Naive thymus-derived CD4-positive, alpha-beta T cell (primary cell): ENCODE measurements at regions not wholly inside any gene's neighbourhood (a gene's known extent, or its start where the extent isn't known, plus 50 kb on each side); places are given as distances from the start of the nearest gene placed in this dataset.
"Not testable (repeated sequence)": the region's sequence is repeated elsewhere in the genome, so short reads cannot be mapped to it uniquely, and the experiment has no call there.

ENCODE experiments used
- ATAC-seq: fragments of 150-1000 bp; cut with Tn5 transposase; 2 replicates; pipeline ENCODE4 v1.10.0; 2021; ENCODE audit warnings: mild to moderate bottlenecking, moderate library complexity
- CTCF ChIA-PET: fragments of 350-600 bp; sonication (Branson Sonifier 250); formaldehyde crosslinking; loops from one replicate; lab custom pipeline; 2021; ENCODE audit warnings: antibody characterized with exemption; lab: Charles Lee
- POLR2A ChIA-PET: fragments of 350-600 bp; sonication (Branson Sonifier 250); formaldehyde crosslinking; loops from one replicate; lab custom pipeline; 2021; ENCODE audit warnings: antibody characterized with exemption, inconsistent platforms; lab: Charles Lee
- DNase-seq, 9 donors: peaks; one replicate each; pipeline versions ENCODE4 v3.0.0 to v3.0.0-alpha.2; 2020 to 2022; ENCODE audit warnings: mixed read lengths in 1 of 9
- H3K27ac ChIP-seq: one replicate; pipeline ENCODE4 v1.7.0; 2013; ENCODE audit warnings: mild to moderate bottlenecking, low read depth, low read length, moderate library complexity
- H3K27me3 ChIP-seq, 2 donors: one replicate each; pipeline ENCODE4 v1.7.0; 2013; ENCODE audit warnings: low read length in 2 of 2, mild to moderate bottlenecking in 2 of 2, moderate library complexity in 2 of 2; ENCODE audit not compliant: control insufficient read depth in 2 of 2, insufficient read depth in 2 of 2
- H3K36me3 ChIP-seq, 3 experiments: 1 replicate in 2 of 3; 2 replicates in 1 of 3; pipeline ENCODE4 v1.7.0; 2013; ENCODE audit warnings: low read length in 3 of 3, mild to moderate bottlenecking in 3 of 3, moderate library complexity in 1 of 3; ENCODE audit not compliant: insufficient read depth in 3 of 3, control insufficient read depth in 2 of 3
- H3K4me1 ChIP-seq, 2 donors: one replicate each; pipeline ENCODE4 v1.7.0; 2013; ENCODE audit warnings: low read length in 2 of 2, mild to moderate bottlenecking in 2 of 2, moderate library complexity in 1 of 2; ENCODE audit not compliant: control insufficient read depth in 2 of 2, insufficient read depth in 2 of 2
- H3K4me3 ChIP-seq: 2 replicates; pipeline ENCODE4 v1.7.0; 2013; ENCODE audit warnings: mild to moderate bottlenecking, low read length
- H3K9me3 ChIP-seq, 3 experiments: 1 replicate in 2 of 3; 2 replicates in 1 of 3; pipeline ENCODE4 v1.7.0; 2013; ENCODE audit warnings: low read length in 3 of 3; ENCODE audit not compliant: control insufficient read depth in 2 of 3
- H3K27ac Mint-ChIP-seq, 9 donors: one replicate each; pipeline ENCODE4 v1.8.0; 2020 to 2022; ENCODE audit warnings: mixed read lengths in 9 of 9, mild to moderate bottlenecking in 8 of 9, moderate library complexity in 5 of 9, inconsistent platforms in 2 of 9
- H3K27me3 Mint-ChIP-seq, 5 donors: one replicate each; pipeline ENCODE4 v1.8.0; 2021 to 2022; ENCODE audit warnings: mixed read lengths in 5 of 5, mild to moderate bottlenecking in 1 of 5
- H3K36me3 Mint-ChIP-seq, 5 donors: one replicate each; pipeline ENCODE4 v1.8.0; 2020 to 2022; ENCODE audit warnings: mixed read lengths in 5 of 5, mild to moderate bottlenecking in 3 of 5, inconsistent platforms in 1 of 5
- H3K4me1 Mint-ChIP-seq, 7 donors: one replicate each; pipeline ENCODE4 v1.8.0; 2020 to 2022; ENCODE audit warnings: mixed read lengths in 7 of 7, mild to moderate bottlenecking in 3 of 7, inconsistent platforms in 1 of 7
- H3K4me3 Mint-ChIP-seq, 10 donors: one replicate each; pipeline ENCODE4 v1.8.0; 2020 to 2022; ENCODE audit warnings: mild to moderate bottlenecking in 10 of 10, mixed read lengths in 10 of 10, moderate library complexity in 6 of 10, inconsistent platforms in 2 of 10
- H3K9me3 Mint-ChIP-seq, 11 donors: one replicate each; pipeline ENCODE4 v1.8.0; 2020 to 2022; ENCODE audit warnings: mixed read lengths in 11 of 11, mild to moderate bottlenecking in 4 of 11, inconsistent platforms in 1 of 11, moderate library complexity in 1 of 11
- intact Hi-C, 2 donors: fragments of 100-400 bp; cut with micrococcal nuclease; formaldehyde crosslinking; loops; one replicate each; pipeline ENCODE4 v1.15.1; 2023

GRCh38 chr1:187936667-187937066 lies 1107.9 kb downstream of the PLA2G4A start:
- no peaks in the 10 kb centered on the region for H3K36me3 Mint-ChIP-seq
- ATAC-seq, result no peak
- no peaks in the 10 kb centered on the region for H3K4me1 ChIP-seq

GRCh38 chr1:187938092-187938491 lies 1109.3 kb downstream of the PLA2G4A start:
- Mint-ChIP-seq H3K27ac (no peak overlapping the region), H3K36me3 (no peaks in the 10 kb centered on the region), H3K9me3 (peaks cover 0 to 19% (median 3%) of the 10 kb centered on the region in 11 donors), H3K4me3 (no peak overlapping the region), H3K4me1 (no peaks in the 10 kb centered on the region), H3K27me3 (no peaks in the 10 kb centered on the region)
- DNase-seq, result no peak
- ChIA-PET CTCF (interaction anchor here (0.6 kb wide), 1 partner anchor 27 kb away, joined by 3 read pairs; no protein-coding TSS in a partner anchor), POLR2A (no interaction called here)
- Histone ChIP-seq H3K27ac (no peak overlapping the region), H3K4me3 (no peak overlapping the region), H3K9me3 (no peaks in the 10 kb centered on the region), H3K27me3 (no peaks in the 10 kb centered on the region), H3K4me1 (no peaks in the 10 kb centered on the region), H3K36me3 (no peaks in the 10 kb centered on the region)
- ATAC-seq, result no peak
- intact Hi-C loops, result no loop called here

More at GRCh38 chr1:187936667-187937066, 1107.9 kb downstream of the PLA2G4A start:
- intact Hi-C loops, result no loop called here
- ChIA-PET CTCF (no interaction called here), POLR2A (no interaction called here)
- Mint-ChIP-seq H3K4me3 (no peak overlapping the region), H3K27me3 (no peaks in the 10 kb centered on the region), H3K4me1 (no peaks in the 10 kb centered on the region), H3K27ac (no peak overlapping the region), H3K9me3 (peaks cover 0 to 14% (median 3%) of the 10 kb centered on the region in 11 donors)
- DNase-seq, result no peak
- Histone ChIP-seq H3K27ac (no peak overlapping the region), H3K4me3 (no peak overlapping the region), H3K27me3 (no peaks in the 10 kb centered on the region), H3K9me3 (no peaks in the 10 kb centered on the region), H3K36me3 (no peaks in the 10 kb centered on the region)

DNA sequence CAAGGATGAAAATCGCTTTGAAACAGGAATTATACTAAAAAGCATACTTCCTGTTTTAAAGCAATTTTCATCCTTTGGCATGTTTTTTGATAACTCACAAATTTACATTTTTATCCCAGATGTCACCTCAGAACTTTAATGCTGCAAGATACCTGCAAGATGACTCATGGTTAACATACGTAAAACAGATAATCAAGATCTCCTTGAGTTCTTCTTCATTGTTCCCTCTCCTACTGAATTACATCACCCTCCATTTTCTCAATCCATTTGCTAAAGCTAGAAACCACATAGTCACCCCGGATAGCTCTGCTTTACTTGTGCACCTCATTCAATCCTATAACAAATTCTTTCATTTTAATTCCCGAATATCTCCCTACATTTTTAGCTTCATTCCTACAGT lies 1114.2 kb downstream of the PLA2G4A start:
- ChIA-PET CTCF (interaction anchor here (0.6 kb wide), 1 partner anchor 743 kb away, joined by 5 read pairs; no protein-coding TSS in a partner anchor), POLR2A (no interaction called here)
- Mint-ChIP-seq H3K27ac (no peak overlapping the region), H3K4me3 (no peak overlapping the region), H3K9me3 (peaks cover 2 to 32% (median 10%) of the 10 kb centered on the region in 11 donors), H3K27me3 (no peaks in the 10 kb centered on the region), H3K4me1 (no peaks in the 10 kb centered on the region), H3K36me3 (peaks cover 0 to 6% (median 0%) of the 10 kb centered on the region in 5 donors)
- DNase-seq (no peak), ATAC-seq (no peak)
- Histone ChIP-seq H3K36me3 (no peaks in the 10 kb centered on the region), H3K4me3 (no peak overlapping the region), H3K9me3 (peaks cover 0 to 13% (median 0%) of the 10 kb centered on the region in 3 experiments), H3K4me1 (no peaks in the 10 kb centered on the region), H3K27me3 (no peaks in the 10 kb centered on the region), H3K27ac (no peak overlapping the region)
- intact Hi-C loops, result no loop called here

DNA sequence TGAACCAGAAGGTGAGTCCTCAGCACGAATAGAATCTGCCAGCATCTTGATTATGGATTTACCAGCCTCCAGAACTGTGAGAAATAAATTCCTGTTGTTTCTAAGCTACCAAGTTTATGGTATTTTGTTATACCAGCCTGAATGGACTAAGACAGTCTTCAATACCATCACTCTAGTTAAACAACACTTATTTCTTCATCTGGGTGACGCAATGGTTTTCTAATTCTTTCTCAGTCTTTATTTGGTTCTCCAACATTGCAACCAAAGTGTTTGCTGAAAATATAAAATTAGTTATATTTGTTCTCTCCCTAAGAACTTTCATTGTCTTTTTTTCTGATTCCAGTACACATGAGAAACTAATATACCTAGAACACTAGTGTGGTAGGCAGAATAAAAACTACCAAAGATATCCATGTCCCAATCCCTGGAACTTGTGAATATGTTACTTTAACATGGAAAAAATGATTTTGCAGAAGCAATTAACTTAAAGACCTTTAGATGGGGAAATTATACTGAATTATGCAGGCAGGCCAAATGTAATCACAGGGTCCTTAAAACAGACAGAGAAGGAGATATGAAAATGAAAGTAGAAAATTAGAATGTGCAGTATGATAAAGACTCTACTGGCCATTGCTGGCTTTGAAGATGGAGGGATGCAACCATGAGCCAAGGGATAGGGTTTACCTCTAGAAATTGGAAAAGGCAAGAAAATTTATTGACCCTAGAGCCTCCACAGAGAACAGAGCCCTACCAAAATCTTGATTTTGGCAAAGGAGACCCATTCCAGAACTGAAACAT lies 1115.1 kb downstream of the PLA2G4A start:
- Mint-ChIP-seq H3K9me3 (peaks cover 2 to 37% (median 13%) of the 10 kb centered on the region in 11 donors), H3K4me1 (no peaks in the 10 kb centered on the region), H3K27me3 (no peaks in the 10 kb centered on the region), H3K4me3 (no peak overlapping the region), H3K27ac (no peak overlapping the region), H3K36me3 (peaks cover 0 to 6% (median 0%) of the 10 kb centered on the region in 5 donors)
- Histone ChIP-seq H3K27me3 (no peaks in the 10 kb centered on the region), H3K36me3 (no peaks in the 10 kb centered on the region), H3K27ac (no peak overlapping the region), H3K4me3 (no peak overlapping the region), H3K9me3 (peaks cover 0 to 13% (median 0%) of the 10 kb centered on the region in 3 experiments), H3K4me1 (no peaks in the 10 kb centered on the region)
- ChIA-PET POLR2A (no interaction called here), CTCF (no interaction called here)
- ATAC-seq (no peak), DNase-seq (no peak)
- intact Hi-C loops, result no loop called here

DNA sequence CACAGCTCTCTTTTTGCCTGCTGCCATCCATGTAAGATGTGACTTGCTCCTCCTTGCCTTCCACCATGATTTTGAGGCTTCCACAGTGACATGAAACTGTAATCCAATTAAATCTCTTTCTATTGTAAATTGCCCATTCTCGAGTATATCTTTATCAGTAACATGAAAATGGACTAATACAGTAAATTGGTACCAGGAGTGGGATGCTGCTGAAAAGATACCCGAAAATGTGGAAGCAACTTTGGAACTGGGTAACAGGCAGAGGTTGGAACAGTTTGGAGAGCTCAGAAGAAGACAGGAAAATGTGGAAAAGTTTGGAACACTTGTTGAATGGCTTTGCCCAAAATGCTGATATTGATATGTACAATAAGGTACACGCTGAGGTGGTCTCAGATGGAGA lies 1117.9 kb downstream of the PLA2G4A start:
- H3K4me3 Mint-ChIP-seq, H3K4me3 ChIP-seq, H3K36me3 ChIP-seq, H3K4me1 Mint-ChIP-seq, H3K4me1 ChIP-seq, DNase-seq, H3K27ac ChIP-seq, intact Hi-C loops, H3K27me3 Mint-ChIP-seq, CTCF ChIA-PET, H3K36me3 Mint-ChIP-seq, H3K27ac Mint-ChIP-seq, ATAC-seq, H3K27me3 ChIP-seq, POLR2A ChIA-PET: not testable (repeated sequence)
- H3K9me3 Mint-ChIP-seq, result peaks cover 2 to 48% (median 17%) of the 10 kb centered on the region in 11 donors
- peaks cover 0 to 13% (median 0%) of the 10 kb centered on the region in 3 experiments for H3K9me3 ChIP-seq

GRCh38 chr1:187947359-187947758 lies 1118.6 kb downstream of the PLA2G4A start:
- intact Hi-C loops, result no loop called here
- no peak for DNase-seq
- peaks cover 0 to 6% (median 0%) of the 10 kb centered on the region in 5 donors for H3K36me3 Mint-ChIP-seq
- H3K4me3 Mint-ChIP-seq, result no peak overlapping the region
- CTCF ChIA-PET, result no interaction called here
- no peaks in the 10 kb centered on the region for H3K4me1 Mint-ChIP-seq
- no peaks in the 10 kb centered on the region for H3K27me3 ChIP-seq
- POLR2A ChIA-PET, result no interaction called here
- peaks cover 0 to 13% (median 0%) of the 10 kb centered on the region in 3 experiments for H3K9me3 ChIP-seq
- H3K27ac Mint-ChIP-seq, result no peak overlapping the region
- H3K9me3 Mint-ChIP-seq, result peaks cover 2 to 53% (median 21%) of the 10 kb centered on the region in 11 donors
- H3K27me3 Mint-ChIP-seq, result no peaks in the 10 kb centered on the region
- H3K4me1 ChIP-seq, result no peaks in the 10 kb centered on the region
- ATAC-seq, result no peak
- no peak overlapping the region for H3K4me3 ChIP-seq
- H3K36me3 ChIP-seq, result no peaks in the 10 kb centered on the region
- H3K27ac ChIP-seq, result no peak overlapping the region
